ENCODE measurements at regions not wholly inside any gene's neighbourhood (a gene's known extent, or its start where the extent isn't known, plus 50 kb on each side); places are given as distances from the start of the nearest gene placed in this dataset.

DNA sequence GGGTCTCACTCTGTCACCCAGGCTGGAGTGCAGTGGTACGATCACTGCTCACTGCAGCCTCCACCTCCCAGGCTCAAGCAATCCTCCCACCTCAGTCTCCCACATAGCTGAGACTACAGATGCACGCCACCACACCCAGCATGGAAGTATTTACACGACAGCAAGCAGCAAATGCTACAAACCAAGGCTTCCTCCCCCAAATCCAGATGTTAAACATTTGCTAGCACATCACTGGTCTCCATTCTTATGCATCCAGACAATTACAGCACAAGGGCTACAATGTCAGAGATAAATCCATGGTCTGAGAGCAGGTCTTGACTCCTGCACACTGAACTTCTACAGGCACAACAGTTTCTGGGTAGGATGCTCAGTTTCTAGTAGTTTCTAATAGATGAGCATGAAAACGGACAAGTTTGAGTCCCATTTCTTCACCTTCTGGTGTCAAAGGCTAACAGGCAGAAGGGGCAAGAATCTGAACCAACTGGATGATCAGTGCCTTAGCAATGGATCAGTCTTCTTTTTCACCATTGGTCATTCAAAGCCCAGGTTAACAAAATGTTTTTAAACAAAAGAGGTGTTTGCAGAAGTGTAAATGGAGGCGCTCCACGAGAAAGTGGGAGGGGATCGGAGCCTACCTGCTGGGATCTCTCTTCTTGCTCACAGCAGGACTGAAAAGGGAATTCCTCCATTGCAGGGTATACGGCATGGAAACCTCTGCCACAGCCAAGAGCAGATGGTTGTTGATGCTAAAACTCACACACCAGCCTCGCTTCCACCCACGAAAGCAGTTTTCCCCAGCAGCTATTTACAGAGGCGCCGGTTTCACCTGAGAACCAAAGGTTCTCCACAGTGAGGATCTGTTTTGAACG is 135.0 kb upstream of the ARL4C start:
- DNase-seq: no peak

DNA sequence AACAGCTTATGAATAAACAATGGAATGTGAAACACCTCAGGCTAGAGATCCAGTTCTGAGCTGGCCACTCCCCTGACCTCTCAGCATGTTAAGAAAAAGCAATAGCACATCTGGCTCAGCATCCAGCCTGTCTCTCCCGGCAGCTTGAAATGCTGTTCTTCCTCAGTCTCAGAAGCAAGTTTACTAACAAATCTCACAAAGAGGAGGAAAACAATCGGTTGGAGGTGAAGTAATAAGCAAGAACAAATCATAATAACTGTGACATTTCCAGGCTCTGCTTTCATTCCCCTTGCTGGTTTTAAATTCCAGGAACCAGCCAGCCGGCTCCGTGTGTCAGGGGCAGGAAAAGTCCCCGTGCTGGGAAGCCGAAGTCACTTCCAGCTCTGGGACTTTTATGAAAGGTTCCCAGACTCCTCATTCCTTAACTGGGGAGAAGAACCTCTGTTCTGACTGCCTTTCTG is 133.9 kb upstream of the ARL4C start:
- DNase-seq: no peak

DNA sequence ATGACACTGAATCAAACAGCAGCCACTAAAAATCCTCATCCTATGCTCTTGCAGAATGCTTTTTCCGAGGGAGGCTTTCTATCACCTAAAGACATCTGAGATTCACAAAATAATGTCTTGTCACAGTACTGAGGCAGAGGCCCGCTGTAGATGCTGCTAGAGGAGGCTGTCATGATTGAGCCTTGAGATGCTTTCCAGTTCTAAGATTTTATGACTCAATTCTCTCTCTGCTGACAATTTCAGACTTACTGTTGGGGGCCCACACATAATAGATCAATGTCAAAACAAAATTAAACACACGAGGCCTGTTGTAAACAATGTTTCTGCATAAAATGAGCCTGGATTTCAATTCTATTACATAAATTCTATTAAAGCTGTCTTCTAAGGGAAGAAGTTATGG is 132.7 kb upstream of the ARL4C start:
- no peak for DNase-seq

DNA sequence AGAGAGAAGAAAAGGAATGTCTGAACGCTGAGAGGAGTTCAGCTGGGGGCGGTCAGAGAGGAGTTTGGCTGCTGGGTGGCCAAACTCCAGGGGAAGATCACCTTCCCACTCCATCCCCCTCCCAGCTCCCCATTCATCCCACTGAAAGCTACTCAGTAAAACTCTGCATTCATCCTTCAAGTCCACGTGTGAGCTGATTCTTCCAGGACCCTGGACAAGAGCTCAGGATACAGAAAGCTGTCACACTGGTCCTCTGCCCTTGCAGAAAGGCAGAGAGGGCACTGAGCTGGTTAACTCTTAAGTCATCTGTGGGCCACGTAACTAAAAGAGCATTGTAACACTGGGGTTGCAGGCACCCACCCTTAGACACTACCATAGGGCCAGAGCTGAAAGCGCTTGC is 132.1 kb upstream of the ARL4C start:
- DNase-seq: no peak

DNA sequence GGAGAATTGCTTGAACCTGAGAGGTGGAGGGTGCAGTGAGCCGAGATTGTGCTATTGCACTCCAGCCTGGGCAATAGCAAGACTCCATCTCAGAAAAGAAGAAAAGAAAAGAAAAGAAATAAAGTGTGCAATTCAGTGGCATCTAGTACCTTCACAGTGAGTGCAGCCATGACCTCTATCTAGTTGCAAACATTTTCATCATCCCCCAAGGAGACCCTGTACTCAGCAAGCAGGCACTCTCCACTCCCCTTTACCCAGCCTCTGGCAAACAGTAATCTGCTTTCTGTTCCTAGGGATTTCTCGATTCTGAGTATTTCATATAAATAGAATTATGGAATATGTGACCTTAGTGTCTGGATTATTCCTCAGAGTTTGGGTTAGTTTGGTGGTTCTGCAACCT is 130.4 kb upstream of the ARL4C start:
- no peak for DNase-seq

DNA sequence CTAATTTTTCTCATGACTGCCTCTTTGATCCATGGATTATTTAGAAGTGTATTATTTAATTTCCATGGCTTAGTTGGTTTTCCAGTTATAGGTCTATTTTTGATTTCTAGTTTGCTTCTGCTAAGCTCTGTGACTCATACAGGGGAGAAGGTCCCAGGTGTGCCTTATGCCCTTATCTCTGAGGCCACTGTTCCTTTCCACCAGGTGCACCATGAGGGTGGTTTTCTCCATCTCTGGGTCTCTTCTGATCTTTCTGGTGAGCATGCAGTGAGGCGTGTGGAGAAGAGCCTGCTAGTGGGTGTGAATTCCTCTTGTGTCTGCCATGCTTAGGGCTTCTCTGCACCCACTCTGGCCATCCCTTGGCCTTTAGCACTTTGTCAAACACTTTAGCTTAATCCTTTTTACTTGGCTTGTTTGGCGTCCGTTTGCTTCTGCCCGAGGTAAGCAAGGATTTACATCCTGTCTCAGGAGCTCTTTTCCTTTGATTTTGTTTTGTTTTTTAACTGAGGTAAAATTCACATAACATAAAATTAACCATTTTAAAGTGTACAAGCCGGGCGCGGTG is 129.8 kb upstream of the ARL4C start:
- peak; percentile 74 for DNase-seq

DNA sequence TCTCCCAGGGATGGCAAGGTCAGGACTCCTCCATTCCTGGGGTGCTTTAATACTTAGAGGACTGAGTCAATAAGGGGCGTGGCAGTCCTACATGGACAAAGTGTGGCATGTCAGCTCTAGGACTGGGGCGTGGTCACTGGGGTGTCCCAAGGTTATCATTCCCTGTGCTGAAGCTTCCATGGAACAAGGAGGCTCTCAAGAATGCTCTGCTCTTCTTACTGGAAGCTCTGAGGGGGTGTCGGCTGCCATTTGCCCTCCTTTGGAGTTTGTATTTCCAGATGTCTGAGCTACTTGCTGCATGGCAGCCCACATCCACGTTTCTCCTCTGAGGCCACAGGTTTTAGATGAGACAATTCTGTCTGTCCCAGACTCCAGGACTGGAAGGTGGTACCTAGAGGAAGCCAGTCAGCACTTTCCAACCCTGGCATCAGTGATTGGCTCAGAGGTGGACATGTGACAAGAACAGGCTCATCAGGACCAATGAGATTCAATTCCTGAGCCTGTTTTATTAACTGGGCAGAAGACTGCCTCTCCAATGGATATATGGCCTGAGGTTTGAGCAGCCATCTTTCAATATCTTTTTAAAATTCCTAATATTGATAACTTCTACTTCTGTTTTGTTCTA is 128.9 kb upstream of the ARL4C start:
- DNase-seq: peak; percentile 32

DNA sequence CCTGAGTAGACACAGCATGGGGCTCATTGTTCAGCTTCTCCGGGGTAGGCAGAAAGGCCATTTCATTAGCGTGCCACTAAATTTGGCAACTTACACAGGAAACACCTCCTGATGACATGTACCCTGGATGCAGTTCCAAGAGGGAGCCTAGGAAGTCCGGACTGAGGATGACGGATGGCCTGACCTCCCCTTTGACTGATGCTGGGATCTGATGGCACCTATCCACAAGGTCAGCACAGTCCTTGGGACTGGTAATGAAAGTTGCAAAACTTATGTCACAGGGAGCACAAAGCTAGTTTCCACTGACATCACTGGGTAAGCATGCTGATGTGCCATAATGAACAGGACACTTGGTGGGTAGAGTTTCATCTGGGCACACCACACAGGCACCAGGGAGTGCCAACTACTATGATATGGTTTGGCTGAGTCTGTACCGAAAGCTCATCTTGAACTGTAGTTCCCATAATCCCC is 126.7 kb upstream of the ARL4C start:
- no peak for DNase-seq

DNA sequence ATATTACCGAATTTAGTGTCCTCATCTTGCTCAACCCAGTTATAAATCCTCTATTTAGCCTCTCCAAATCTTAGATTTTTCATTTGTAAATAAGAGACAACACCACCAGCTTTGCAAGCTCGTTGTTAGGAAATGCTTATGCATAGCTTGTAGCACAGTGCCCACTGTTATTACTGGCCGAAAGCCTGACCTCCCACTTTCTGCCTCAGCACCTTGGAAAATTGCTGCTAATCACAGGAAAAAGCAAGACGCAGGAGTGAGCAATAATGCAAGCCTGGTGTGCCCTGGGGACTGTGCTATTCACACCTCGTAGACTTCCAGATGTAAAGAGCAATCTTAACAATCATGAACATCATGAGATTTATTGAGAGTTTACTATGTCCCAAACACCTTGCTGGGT is 124.2 kb upstream of the ARL4C start:
- DNase-seq: no peak

DNA sequence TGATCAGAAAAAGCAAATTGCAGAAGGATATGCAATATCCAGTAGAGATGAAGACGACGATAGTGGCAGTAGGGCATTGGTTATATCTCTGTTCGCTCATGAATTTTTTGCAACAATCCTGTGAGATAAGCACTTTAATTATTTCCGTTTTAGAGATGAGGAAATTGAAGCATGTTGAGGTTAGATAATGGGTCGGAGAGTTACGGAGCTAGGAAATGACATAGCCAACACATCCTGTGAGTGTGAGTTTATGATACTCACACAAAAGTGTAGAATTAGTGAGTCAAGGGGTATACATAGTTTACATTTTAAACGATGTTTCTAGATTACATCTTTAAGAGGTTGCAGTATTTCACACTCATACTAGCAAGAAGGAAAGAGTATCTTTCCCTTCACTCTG is 123.1 kb upstream of the ARL4C start:
- DNase-seq: no peak

DNA sequence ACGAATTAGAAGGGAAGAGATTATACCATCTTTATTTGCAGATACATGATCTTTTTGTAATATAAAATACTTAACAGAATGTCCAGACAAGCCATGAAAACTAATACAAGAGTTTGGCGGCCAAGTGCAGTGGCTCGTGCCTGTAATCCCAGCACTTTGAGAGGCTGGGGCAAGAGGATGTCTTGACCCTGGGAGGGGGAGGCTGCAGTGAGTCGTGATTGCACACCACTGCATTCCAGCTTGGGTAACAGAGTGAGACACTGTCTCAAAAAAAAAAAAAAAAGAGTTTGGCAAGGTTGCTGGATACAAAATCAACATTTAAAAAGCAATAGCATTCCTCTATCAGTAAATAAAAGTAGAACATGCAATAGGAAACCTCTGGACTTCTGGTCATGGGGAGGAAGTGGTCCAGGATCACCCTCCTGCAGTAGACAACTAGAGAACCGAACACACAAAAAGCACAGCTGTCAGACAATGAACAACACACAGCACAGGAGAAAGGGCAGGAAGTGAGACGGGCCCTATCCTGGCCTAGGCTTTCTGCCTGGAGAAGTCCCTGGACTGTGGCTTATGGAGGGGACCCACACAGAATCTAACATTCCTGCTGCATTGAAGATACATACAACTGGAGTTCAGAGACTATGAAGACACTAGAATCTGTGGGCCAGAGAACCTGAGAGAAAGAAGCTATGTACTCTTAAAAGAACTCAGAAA is 118.9 kb upstream of the ARL4C start:
- DNase-seq: no peak

DNA sequence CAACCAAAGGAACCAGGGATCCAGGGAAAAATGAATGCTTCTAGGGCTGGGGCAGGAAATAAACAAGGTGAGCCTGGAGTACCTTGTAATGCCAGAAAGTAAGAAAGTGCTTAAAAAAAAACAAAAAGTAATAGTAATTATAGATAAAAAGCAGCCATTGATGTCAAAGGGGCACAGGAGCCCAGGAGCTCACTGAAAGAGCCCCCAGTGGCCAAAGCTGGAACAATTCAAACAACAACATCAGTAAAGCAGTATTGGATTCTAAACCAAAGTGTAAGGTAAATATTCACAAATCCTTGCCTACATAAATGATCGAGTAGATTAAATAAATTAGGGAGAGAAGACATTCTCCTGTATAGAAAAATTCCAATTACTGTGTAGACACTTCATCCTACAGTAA is 114.3 kb upstream of the ARL4C start:
- DNase-seq: peak; percentile 43

DNA sequence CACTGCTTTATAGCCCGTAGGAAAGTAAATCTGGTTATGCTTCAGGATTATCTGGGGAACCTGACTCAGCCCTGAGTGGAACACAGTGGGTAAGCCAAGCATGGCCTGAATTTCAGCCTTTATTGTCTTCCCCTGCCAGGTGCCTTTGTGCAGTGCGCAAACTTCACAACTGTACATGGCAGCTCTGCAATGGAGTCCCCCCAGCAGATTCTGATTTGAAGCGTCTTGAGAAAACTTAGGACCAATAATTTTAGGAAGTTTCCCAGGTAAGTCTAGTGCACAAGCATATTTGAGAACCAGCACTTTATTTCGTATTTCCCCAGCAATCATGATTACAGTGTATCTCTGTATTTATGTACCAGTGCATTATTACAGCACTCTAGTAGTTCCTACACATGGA is 112.1 kb upstream of the ARL4C start:
- no peak for DNase-seq

DNA sequence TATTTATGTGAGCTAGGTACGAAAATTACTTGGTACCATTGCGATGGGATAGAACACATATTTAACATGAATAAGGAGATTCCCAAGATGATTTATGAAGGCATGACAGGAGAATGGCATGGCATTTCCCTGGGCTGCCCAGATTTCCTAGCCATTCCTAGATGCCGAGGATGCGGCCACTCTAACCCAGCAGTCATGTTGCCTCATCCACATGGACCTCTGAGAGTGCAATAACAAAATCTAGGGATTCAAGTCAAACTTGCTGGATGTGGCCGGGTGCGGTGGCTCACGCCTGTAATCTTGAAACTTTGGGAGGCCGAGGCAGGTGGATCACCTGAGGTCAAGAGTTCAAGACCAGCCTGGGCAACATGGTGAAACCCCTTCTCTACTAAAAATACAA is 110.8 kb upstream of the ARL4C start:
- DNase-seq: no peak

DNA sequence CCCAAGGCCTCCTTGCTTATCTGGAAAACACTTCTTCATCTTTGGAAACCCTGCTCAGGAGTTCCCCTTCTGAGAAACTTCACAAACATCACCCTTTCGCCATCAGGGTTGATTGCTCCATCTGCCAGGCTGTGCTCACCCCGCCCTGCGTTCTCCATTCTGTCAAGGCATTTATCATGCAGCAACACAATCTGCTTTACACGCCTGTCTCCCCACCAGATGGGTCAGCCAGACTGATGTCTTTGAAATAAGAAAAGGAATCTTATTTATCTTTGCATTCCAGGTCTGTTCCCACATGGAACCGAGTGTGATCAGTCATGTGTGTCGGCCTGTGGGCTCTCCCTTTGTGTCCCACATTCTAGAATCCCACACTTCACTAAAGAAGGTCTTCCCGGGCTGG is 110.0 kb upstream of the ARL4C start:
- no peak for DNase-seq

DNA sequence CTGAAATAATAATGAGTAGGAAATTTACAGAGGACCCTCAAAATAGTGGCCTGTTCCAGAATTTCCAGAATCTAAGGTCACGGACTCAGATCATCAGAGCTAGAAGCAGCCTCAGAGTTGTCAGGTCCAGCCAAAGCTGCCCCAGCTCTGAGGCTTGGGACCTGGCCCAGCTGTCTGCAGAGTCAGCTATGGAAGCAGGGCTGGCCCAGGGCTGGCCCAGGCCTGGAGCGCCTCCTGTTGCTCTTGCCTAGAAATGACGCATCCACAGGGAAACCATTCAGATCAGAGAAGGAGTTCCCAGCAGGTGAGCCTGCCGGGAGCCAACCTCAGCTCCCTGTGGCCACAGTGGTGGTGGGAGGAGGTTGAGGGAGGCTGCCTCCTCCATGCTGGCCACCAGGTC is 106.7 kb upstream of the ARL4C start:
- no peak for DNase-seq

DNA sequence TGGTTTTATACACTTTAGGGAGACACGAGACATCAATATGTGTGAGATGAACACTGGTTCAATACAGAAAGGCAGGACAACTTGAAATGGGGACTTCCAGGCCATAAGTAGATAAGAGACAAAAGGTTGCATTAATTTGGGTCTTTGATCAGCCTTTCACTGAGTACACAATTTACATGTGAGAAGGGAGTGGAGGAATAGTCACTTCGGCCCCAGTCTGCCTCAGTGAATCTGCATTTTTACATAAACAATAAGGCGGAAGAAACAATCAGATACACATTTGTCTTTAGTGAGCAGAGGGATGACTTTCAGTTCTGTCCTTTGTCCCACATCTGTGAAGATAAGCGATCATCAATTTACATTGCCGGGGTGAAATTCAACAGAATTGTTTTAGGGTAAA is 104.3 kb upstream of the ARL4C start:
- DNase-seq: no peak

DNA sequence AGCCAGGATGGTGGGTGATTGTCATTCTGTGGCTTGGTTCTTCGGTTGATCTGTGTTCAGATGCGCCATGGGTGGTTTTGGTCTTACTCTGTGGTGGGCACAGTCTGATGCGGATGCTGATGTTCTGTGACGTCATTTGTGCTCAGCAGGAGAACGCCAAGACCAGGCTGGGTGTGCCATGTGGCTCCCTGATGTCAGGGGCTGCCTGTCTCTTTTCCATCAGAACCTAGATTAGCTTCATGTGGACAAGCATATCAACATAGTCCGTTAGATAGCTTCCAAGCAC is 100.6 kb upstream of the ARL4C start:
- DNase-seq: no peak

DNA sequence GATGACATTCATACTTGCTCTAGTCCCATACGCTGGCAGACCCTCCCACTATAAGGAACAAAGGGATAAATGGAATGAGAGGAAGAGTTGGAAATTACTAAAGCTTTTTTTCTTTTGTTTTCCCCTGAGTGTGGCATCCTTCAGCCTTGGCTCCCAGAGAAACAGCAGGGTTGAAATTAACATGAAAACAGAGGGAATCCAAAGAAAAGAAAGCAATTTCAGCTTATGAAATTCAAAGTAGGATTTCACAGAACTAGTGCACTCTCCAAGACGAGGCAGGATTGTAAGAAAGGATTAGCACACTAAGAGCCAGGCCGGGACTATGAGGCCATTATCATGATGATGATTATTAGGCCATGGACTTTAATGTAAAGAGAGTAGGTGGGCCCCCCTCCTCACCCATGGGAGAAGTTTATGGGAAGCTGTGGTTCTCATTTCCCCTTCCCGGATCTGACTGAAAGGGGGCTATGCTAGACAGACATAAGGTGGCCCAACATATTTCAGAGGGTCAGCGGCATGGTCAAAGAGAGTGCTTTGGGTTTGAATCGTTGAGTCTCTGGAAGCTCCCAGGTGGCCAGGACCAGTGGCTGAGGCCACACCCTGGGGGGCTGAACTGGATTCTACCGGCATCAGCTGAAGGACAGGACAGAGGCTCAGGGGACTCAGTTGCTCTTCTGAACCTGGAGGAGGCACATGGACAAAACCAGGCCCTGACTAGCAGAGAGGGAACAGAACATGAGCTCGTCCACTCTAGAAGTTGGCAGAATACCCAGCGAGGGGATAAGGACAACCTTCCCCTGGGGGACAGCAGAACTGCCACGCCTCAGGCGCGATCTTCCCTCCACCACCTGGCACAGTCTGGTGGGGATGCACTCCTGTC is 100.1 kb upstream of the ARL4C start:
- DNase-seq: no peak

DNA sequence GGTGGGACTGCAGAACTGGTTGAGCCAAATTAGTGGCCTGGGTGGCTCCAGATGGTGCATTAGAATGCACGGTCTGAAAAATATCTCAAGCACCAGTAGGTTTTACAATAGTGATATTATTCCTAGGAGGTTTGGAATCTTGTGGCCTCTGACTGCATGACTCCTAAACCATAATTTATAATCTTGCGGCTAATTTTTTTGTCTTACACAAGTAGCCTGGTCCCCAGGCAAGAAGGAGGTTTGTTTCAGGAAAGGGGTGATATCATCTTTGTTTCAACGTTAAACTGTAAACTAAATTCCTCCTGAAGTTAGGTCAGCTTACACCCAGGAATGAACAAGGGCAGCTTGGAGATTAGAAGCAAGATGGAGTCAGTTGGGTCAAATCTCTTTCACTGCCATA is 98.9 kb upstream of the ARL4C start:
- DNase-seq: no peak

DNA sequence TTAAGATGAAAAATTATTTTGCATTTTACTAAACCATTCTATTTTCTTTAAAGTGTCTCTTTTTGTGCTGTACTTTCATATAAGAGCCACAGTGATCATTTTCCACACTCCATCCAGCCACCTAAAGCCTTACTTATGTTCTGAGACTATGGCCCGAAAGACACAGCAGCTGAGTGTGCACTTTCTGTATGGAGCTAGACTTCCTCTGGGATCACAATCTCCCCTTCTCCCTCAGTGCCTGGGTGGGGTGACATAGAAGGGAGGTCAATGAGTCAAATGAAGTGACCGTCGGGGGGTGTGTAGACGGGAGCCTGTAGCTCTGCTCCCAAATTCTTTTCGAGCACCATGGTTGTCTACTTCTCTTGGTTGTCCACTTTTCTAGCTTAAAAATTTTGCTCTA is 97.8 kb upstream of the ARL4C start:
- DNase-seq: no peak

DNA sequence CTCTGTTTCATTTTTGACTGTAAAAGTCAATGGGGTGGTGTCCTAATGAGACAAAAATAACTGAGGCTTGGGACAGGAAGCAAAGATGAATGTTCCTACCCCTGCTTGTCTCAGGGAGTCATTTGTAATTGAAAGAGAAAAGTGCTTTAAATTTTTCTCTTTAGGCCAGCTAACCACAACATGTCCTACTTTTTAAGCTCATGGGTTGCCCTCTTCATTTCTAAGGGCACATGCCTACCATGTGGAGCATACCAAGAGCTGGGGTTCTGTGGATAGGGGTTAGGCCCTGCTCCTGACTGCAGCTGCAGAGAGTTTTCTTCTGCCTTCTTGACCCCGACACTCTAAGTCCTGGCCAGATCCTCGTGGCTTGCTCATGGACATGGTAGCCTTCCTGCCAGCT is 96.8 kb upstream of the ARL4C start:
- DNase-seq: no peak

DNA sequence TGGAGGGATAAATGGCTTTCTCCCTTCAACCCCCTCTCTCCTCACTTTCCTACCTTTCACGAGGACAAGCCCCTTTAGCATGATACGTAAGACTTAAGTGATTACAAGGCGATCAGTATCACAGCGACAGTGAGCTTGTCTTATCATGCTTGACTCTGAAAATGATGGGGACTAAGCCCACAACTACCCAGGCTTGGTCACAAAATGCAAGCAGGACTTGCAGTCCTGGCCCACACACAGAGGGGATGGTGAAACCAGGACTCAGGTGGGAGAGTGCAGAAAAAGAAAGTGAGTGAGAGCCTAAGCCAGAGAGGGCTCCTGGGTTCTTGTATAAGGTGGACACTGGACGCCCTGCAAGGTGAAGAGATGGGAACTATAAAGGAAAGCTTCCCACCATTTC is 95.7 kb upstream of the ARL4C start:
- DNase-seq: no peak
